GM23248 (cell line): ENCODE measurements at regions not wholly inside any gene's neighbourhood (a gene's known extent, or its start where the extent isn't known, plus 50 kb on each side); places are given as distances from the start of the nearest gene placed in this dataset.

ENCODE experiments used
- EZH2 ChIP-seq: fragments of 200-600 bp; sonication (generic); IDR thresholded peaks from 2 replicates; pipeline ENCODE4 v1.6.1; 2018; ENCODE audit warnings: antibody characterized with exemption, mild to moderate bottlenecking; ENCODE audit not compliant: insufficient read depth, poor library complexity, severe bottlenecking
- EZH2phosphoT487 ChIP-seq: fragments of 200-600 bp; sonication (generic); IDR thresholded peaks from 2 replicates; pipeline ENCODE4 v1.6.1; 2018; ENCODE audit warnings: antibody characterized with exemption, moderate library complexity, mild to moderate bottlenecking, low read depth; ENCODE audit not compliant: insufficient read depth

DNA sequence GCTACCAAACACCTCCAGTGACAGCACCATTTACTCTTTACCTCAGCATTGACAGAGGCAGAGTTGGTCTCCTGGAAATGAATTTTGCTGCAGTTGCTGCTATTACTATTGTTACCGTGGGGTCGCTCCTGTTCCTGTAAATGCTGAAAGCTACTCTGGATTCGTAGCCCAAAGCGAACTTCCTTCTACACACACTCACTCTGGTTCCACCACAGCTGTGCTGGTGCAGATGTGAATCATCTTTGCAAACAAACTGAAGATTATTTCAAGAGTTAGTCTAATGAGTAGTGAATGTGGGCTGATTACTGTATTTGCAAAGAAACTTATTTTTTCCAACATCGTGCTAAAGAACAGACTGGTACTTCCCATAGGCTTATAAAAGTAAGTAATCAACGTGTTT, 304.0 kb downstream of the LPIN1 start:
- TF ChIP-seq EZH2phosphoT487: no peak
- no peak for TF ChIP-seq EZH2
